ENCODE measurements at regions not wholly inside any gene's neighbourhood (a gene's known extent, or its start where the extent isn't known, plus 50 kb on each side); places are given as distances from the start of the nearest gene placed in this dataset.

GRCh38 chr2:128836559-128837100 is 518.0 kb upstream of the HS6ST1 start:
- no peak for DNase-seq

GRCh38 chr2:128838244-128838643 is 519.6 kb upstream of the HS6ST1 start:
- DNase-seq, result no peak

- no peak for DNase-seq
Observed at GRCh38 chr2:128841803-128842202, 523.1 kb upstream of the HS6ST1 start.

- DNase-seq, result no peak
Observed at GRCh38 chr2:128867311-128867710, 548.6 kb upstream of the HS6ST1 start.

- no peak for DNase-seq
Observed at GRCh38 chr2:128867936-128868636, 549.4 kb upstream of the HS6ST1 start.

GRCh38 chr2:128868686-128869551 is 550.3 kb upstream of the HS6ST1 start:
- no peak for DNase-seq

GRCh38 chr2:128874608-128875007 is 555.9 kb upstream of the HS6ST1 start:
- no peak for DNase-seq

GRCh38 chr2:128876986-128877983 is 558.6 kb upstream of the HS6ST1 start:
- no peak for DNase-seq

GRCh38 chr2:128879161-128879560 is 560.5 kb upstream of the HS6ST1 start:
- no peak for DNase-seq

- DNase-seq, result no peak
Observed at GRCh38 chr2:128894896-128895295, 576.2 kb upstream of the HS6ST1 start.

GRCh38 chr2:128901572-128902391 is 583.1 kb upstream of the HS6ST1 start:
- DNase-seq, result no peak

- no peak for DNase-seq
Observed at GRCh38 chr2:128903637-128904036, 585.0 kb upstream of the HS6ST1 start.

GRCh38 chr2:128911276-128911675 is 592.6 kb upstream of the HS6ST1 start:
- DNase-seq, result no peak

GRCh38 chr2:128914320-128914719 is 595.7 kb upstream of the HS6ST1 start:
- no peak for DNase-seq

GRCh38 chr2:128921751-128922150 is 603.1 kb upstream of the HS6ST1 start:
- DNase-seq, result no peak

- no peak for DNase-seq
Observed at GRCh38 chr2:128922154-128922553, 603.5 kb upstream of the HS6ST1 start.

- no peak for DNase-seq
Observed at GRCh38 chr2:128925631-128926030, 607.0 kb upstream of the HS6ST1 start.

- no peak for DNase-seq
Observed at GRCh38 chr2:128930101-128930500, 611.4 kb upstream of the HS6ST1 start.

- no peak for DNase-seq
Observed at GRCh38 chr2:128940378-128940777, 621.7 kb upstream of the HS6ST1 start.

- no peak for DNase-seq
Observed at GRCh38 chr2:128941751-128942150, 623.1 kb upstream of the HS6ST1 start.

- no peak for DNase-seq
Observed at GRCh38 chr2:128949360-128949759, 630.7 kb upstream of the HS6ST1 start.

GRCh38 chr2:128950758-128951157 is 632.1 kb upstream of the HS6ST1 start:
- no peak for DNase-seq

All from stimulated activated CD4-positive, alpha-beta T cell treated with anti-CD3 and anti-CD28 coated beads, Interleukin-2, amount 100 ng/mL, for 24 hours (primary cell).